Cardiac muscle cell (in vitro differentiated cells and primary cell): ENCODE measurements at regions not wholly inside any gene's neighbourhood (a gene's known extent, or its start where the extent isn't known, plus 50 kb on each side); places are given as distances from the start of the nearest gene placed in this dataset.

ENCODE experiments used
- DNase-seq, 2 donors: peaks; one replicate each; pipeline versions ENCODE4 v3.0.0 to v3.0.0-alpha.2; 2010 to 2017; ENCODE audit warnings: low read depth in 1 of 2, low spot score in 1 of 2
- H3K27ac ChIP-seq: fragments of 200-600 bp; sonication (generic); 2 replicates; pipeline ENCODE4 v1.5.1; 2016
- H3K27me3 ChIP-seq: fragments of 200-600 bp; sonication (generic); 2 replicates; pipeline ENCODE4 v1.6.0; 2016; ENCODE audit warnings: control low read depth
- H3K36me3 ChIP-seq: fragments of 200-600 bp; sonication (generic); 2 replicates; pipeline ENCODE4 v1.5.1; 2016; ENCODE audit warnings: control low read depth
- H3K4me1 ChIP-seq: fragments of 200-600 bp; sonication (generic); 2 replicates; pipeline ENCODE4 v1.8.1; 2017; ENCODE audit warnings: low read depth, mild to moderate bottlenecking, mixed run types
- H3K4me3 ChIP-seq: fragments of 200-600 bp; sonication (generic); 2 replicates; pipeline ENCODE4 v1.5.1; 2016; ENCODE audit warnings: mild to moderate bottlenecking
- H3K9me3 ChIP-seq: fragments of 200-600 bp; sonication (generic); 2 replicates; pipeline ENCODE4 v1.5.1; 2017; ENCODE audit warnings: low read depth, mild to moderate bottlenecking, control low read depth
- TF ChIP-seq, protein P1 (sequence below): IDR thresholded peaks from 2 replicates; pipeline ENCODE4 v1.5.1; 2012; ENCODE audit warnings: low read depth, mild to moderate bottlenecking, low read length

- no peak for DNase-seq
- TF ChIP-seq, protein P1, sequence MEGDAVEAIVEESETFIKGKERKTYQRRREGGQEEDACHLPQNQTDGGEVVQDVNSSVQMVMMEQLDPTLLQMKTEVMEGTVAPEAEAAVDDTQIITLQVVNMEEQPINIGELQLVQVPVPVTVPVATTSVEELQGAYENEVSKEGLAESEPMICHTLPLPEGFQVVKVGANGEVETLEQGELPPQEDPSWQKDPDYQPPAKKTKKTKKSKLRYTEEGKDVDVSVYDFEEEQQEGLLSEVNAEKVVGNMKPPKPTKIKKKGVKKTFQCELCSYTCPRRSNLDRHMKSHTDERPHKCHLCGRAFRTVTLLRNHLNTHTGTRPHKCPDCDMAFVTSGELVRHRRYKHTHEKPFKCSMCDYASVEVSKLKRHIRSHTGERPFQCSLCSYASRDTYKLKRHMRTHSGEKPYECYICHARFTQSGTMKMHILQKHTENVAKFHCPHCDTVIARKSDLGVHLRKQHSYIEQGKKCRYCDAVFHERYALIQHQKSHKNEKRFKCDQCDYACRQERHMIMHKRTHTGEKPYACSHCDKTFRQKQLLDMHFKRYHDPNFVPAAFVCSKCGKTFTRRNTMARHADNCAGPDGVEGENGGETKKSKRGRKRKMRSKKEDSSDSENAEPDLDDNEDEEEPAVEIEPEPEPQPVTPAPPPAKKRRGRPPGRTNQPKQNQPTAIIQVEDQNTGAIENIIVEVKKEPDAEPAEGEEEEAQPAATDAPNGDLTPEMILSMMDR = no peak
- H3K4me3 ChIP-seq = no peak overlapping the region
- H3K4me1 ChIP-seq = no peaks in the 10 kb centered on the region
- no peak overlapping the region for H3K27ac ChIP-seq
- H3K27me3 ChIP-seq = no peaks in the 10 kb centered on the region
- no peaks in the 10 kb centered on the region for H3K9me3 ChIP-seq
- no peaks in the 10 kb centered on the region for H3K36me3 ChIP-seq
These were observed 77.9 kb upstream of the RHOBTB1 start for GRCh38 chr10:61021926-61022325.

GRCh38 chr10:61020420-61021158, 76.6 kb upstream of the RHOBTB1 start:
- no peak overlapping the region for H3K4me3 ChIP-seq
- H3K27ac ChIP-seq = no peak overlapping the region
- DNase-seq = no peak
- no peaks in the 10 kb centered on the region for H3K36me3 ChIP-seq
- H3K9me3 ChIP-seq = no peaks in the 10 kb centered on the region
- TF ChIP-seq, protein P1 = no peak
- no peaks in the 10 kb centered on the region for H3K4me1 ChIP-seq
- H3K27me3 ChIP-seq = no peaks in the 10 kb centered on the region

DNA sequence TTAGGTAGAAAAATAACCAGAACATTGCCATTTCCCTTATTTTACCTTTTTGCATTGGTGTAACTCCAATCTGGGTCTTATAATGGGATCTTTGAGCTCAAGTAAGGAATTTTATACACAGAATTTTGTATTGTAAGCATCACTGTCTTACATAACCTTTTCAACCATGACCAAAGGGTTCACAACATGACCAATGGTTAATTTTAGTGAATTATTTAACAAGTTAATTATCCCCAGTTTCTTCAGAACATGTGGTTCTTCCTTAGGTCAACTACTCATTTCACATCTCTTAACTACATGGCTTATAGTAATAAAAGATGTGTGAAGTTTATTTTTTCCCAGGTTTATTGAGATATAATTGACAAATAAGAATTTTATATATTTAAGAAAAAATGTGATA, 74.2 kb upstream of the RHOBTB1 start:
- Histone ChIP-seq H3K36me3 (no peaks in the 10 kb centered on the region), H3K4me1 (no peaks in the 10 kb centered on the region), H3K27ac (no peak overlapping the region), H3K9me3 (no peaks in the 10 kb centered on the region), H3K4me3 (no peak overlapping the region), H3K27me3 (no peaks in the 10 kb centered on the region)
- TF ChIP-seq, protein P1 = no peak
- DNase-seq = no peak

- no peaks in the 10 kb centered on the region for H3K27me3 ChIP-seq
- DNase-seq = no peak
- TF ChIP-seq, protein P1 = no peak
- no peak overlapping the region for H3K27ac ChIP-seq
- no peak overlapping the region for H3K4me3 ChIP-seq
- no peaks in the 10 kb centered on the region for H3K36me3 ChIP-seq
- H3K4me1 ChIP-seq = no peaks in the 10 kb centered on the region
- H3K9me3 ChIP-seq = no peaks in the 10 kb centered on the region
These were observed 72.6 kb upstream of the RHOBTB1 start for GRCh38 chr10:61016630-61017029.

- no peak overlapping the region for H3K27ac ChIP-seq
- DNase-seq = no peak
- H3K27me3 ChIP-seq = no peaks in the 10 kb centered on the region
- H3K9me3 ChIP-seq = no peaks in the 10 kb centered on the region
- H3K4me1 ChIP-seq = no peaks in the 10 kb centered on the region
- TF ChIP-seq, protein P1 = no peak
- H3K4me3 ChIP-seq = no peak overlapping the region
- H3K36me3 ChIP-seq = no peaks in the 10 kb centered on the region
These were observed 72.0 kb upstream of the RHOBTB1 start for GRCh38 chr10:61016007-61016406.
